HG02798 (cell line): ENCODE measurements at regions not wholly inside any gene's neighbourhood (a gene's known extent, or its start where the extent isn't known, plus 50 kb on each side); places are given as distances from the start of the nearest gene placed in this dataset.

Experiments
- ATAC-seq: cut with Tn5 transposase; IDR thresholded peaks from one replicate; pipeline ENCODE4 v1.9.1; 2021; ENCODE audit warnings: mild to moderate bottlenecking; ENCODE audit not compliant: unreplicated experiment, poor library complexity

- ATAC-seq, result no peak
Observed at GRCh38 chr1:4303303-4303702, 351.1 kb upstream of the AJAP1 start.

GRCh38 chr1:4305526-4306301 lies 348.7 kb upstream of the AJAP1 start:
- no peak for ATAC-seq

- ATAC-seq, result no peak
Observed at GRCh38 chr1:4306559-4307467, 347.6 kb upstream of the AJAP1 start.

- ATAC-seq, result no peak
Observed at GRCh38 chr1:4307468-4307845, 347.0 kb upstream of the AJAP1 start.

- no peak for ATAC-seq
Observed at GRCh38 chr1:4307911-4308545, 346.4 kb upstream of the AJAP1 start.

- no peak for ATAC-seq
Observed at GRCh38 chr1:4308806-4309205, 345.6 kb upstream of the AJAP1 start.

- no peak for ATAC-seq
Observed at GRCh38 chr1:4309676-4310320, 344.6 kb upstream of the AJAP1 start.

- ATAC-seq, result no peak
Observed at GRCh38 chr1:4310396-4310923, 343.9 kb upstream of the AJAP1 start.

- ATAC-seq, result no peak
Observed at GRCh38 chr1:4312024-4312423, 342.4 kb upstream of the AJAP1 start.

- ATAC-seq, result no peak
Observed at GRCh38 chr1:4315202-4315601, 339.2 kb upstream of the AJAP1 start.

GRCh38 chr1:4317207-4317606 lies 337.2 kb upstream of the AJAP1 start:
- ATAC-seq, result no peak

GRCh38 chr1:4318720-4319119 lies 335.7 kb upstream of the AJAP1 start:
- ATAC-seq, result no peak

- no peak for ATAC-seq
Observed at GRCh38 chr1:4319496-4319895, 334.9 kb upstream of the AJAP1 start.

GRCh38 chr1:4322881-4323280 lies 331.5 kb upstream of the AJAP1 start:
- no peak for ATAC-seq

GRCh38 chr1:4323309-4323708 lies 331.1 kb upstream of the AJAP1 start:
- no peak for ATAC-seq

- no peak for ATAC-seq
Observed at GRCh38 chr1:4324525-4324924, 329.9 kb upstream of the AJAP1 start.

- no peak for ATAC-seq
Observed at GRCh38 chr1:4327142-4327541, 327.3 kb upstream of the AJAP1 start.

GRCh38 chr1:4328402-4329071 lies 325.9 kb upstream of the AJAP1 start:
- ATAC-seq, result no peak

GRCh38 chr1:4330805-4331766 lies 323.3 kb upstream of the AJAP1 start:
- no peak for ATAC-seq
